GM10266 (cell line): ENCODE measurements at regions not wholly inside any gene's neighbourhood (a gene's known extent, or its start where the extent isn't known, plus 50 kb on each side); places are given as distances from the start of the nearest gene placed in this dataset.

Experiments used
- DNase-seq: peaks from one replicate; pipeline ENCODE4 v3.0.0; 2012; ENCODE audit errors: extremely low spot score
- TF ChIP-seq, protein P1 (sequence below): IDR thresholded peaks from 2 replicates; pipeline ENCODE4 v1.5.1; 2012; ENCODE audit warnings: mild to moderate bottlenecking, low read depth; ENCODE audit not compliant: control insufficient read depth, insufficient read depth; ENCODE audit errors: missing control alignments

DNA sequence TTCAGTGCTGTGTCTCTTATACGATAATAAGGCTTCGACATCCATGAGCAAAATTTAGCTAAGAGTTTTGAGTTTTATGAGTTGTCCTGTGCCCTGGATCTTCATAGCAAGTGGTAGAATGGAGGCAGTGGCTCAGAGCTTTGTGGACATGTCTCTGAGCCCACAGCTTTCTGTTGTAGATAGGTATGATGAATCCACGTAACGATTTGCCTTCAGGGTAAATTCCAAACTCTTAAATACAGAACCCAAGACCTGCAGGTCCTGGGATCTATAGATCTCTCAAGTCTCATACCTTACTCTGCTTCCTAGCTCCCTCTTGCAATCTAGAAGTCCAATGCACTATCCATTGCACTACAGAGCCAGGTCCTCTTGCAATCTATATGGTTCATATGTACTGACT is 59.5 kb upstream of the TLE4 start:
- TF ChIP-seq, protein P1, sequence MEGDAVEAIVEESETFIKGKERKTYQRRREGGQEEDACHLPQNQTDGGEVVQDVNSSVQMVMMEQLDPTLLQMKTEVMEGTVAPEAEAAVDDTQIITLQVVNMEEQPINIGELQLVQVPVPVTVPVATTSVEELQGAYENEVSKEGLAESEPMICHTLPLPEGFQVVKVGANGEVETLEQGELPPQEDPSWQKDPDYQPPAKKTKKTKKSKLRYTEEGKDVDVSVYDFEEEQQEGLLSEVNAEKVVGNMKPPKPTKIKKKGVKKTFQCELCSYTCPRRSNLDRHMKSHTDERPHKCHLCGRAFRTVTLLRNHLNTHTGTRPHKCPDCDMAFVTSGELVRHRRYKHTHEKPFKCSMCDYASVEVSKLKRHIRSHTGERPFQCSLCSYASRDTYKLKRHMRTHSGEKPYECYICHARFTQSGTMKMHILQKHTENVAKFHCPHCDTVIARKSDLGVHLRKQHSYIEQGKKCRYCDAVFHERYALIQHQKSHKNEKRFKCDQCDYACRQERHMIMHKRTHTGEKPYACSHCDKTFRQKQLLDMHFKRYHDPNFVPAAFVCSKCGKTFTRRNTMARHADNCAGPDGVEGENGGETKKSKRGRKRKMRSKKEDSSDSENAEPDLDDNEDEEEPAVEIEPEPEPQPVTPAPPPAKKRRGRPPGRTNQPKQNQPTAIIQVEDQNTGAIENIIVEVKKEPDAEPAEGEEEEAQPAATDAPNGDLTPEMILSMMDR = no peak
- DNase-seq = no peak
